Dedifferentiated amniotic fluid mesenchymal stem cell (primary cell): ENCODE measurements at regions not wholly inside any gene's neighbourhood (a gene's known extent, or its start where the extent isn't known, plus 50 kb on each side); places are given as distances from the start of the nearest gene placed in this dataset.

ENCODE experiments used
- DNase-seq: peaks from one replicate; pipeline ENCODE4 v3.0.0-alpha.2; 2016; ENCODE audit errors: extremely low spot score

- no peak for DNase-seq
Observed at GRCh38 chr3:24936574-24936973, 441.9 kb upstream of the THRB start.

- no peak for DNase-seq
Observed at GRCh38 chr3:24937228-24937627, 442.6 kb upstream of the THRB start.

GRCh38 chr3:24937780-24938179 lies 443.1 kb upstream of the THRB start:
- no peak for DNase-seq

- DNase-seq = no peak
Observed at GRCh38 chr3:24943961-24944360, 449.3 kb upstream of the THRB start.

- no peak for DNase-seq
Observed at GRCh38 chr3:24944805-24945520, 450.3 kb upstream of the THRB start.

GRCh38 chr3:24945563-24945962 lies 450.9 kb upstream of the THRB start:
- DNase-seq = no peak

GRCh38 chr3:24947103-24947502 lies 452.5 kb upstream of the THRB start:
- no peak for DNase-seq

- DNase-seq = no peak
Observed at GRCh38 chr3:24951180-24951579, 456.5 kb upstream of the THRB start.

- DNase-seq = no peak
Observed at GRCh38 chr3:24952388-24952787, 457.7 kb upstream of the THRB start.

GRCh38 chr3:24953060-24953771 lies 458.6 kb upstream of the THRB start:
- DNase-seq = no peak

GRCh38 chr3:24956613-24957012 lies 462.0 kb upstream of the THRB start:
- no peak for DNase-seq

- no peak for DNase-seq
Observed at GRCh38 chr3:24958271-24958670, 463.6 kb upstream of the THRB start.

GRCh38 chr3:24958910-24959447 lies 464.3 kb upstream of the THRB start:
- no peak for DNase-seq

- peak; percentile 71 for DNase-seq
Observed at GRCh38 chr3:24963762-24964625, 464.1 kb upstream of the RARB start.

GRCh38 chr3:24965706-24966385 lies 462.2 kb upstream of the RARB start:
- no peak for DNase-seq

GRCh38 chr3:24968036-24968435 lies 460.0 kb upstream of the RARB start:
- no peak for DNase-seq

- DNase-seq = no peak
Observed at GRCh38 chr3:24972491-24972890, 455.6 kb upstream of the RARB start.

GRCh38 chr3:24981309-24981708 lies 446.8 kb upstream of the RARB start:
- no peak for DNase-seq

GRCh38 chr3:24981924-24982323 lies 446.1 kb upstream of the RARB start:
- no peak for DNase-seq

- DNase-seq = no peak
Observed at GRCh38 chr3:24985668-24986067, 442.4 kb upstream of the RARB start.

GRCh38 chr3:24986612-24987011 lies 441.5 kb upstream of the RARB start:
- no peak for DNase-seq

GRCh38 chr3:24999357-24999756 lies 428.7 kb upstream of the RARB start:
- no peak for DNase-seq
